ENCODE measurements at regions not wholly inside any gene's neighbourhood (a gene's known extent, or its start where the extent isn't known, plus 50 kb on each side); places are given as distances from the start of the nearest gene placed in this dataset.

- TF ChIP-seq, protein P1, sequence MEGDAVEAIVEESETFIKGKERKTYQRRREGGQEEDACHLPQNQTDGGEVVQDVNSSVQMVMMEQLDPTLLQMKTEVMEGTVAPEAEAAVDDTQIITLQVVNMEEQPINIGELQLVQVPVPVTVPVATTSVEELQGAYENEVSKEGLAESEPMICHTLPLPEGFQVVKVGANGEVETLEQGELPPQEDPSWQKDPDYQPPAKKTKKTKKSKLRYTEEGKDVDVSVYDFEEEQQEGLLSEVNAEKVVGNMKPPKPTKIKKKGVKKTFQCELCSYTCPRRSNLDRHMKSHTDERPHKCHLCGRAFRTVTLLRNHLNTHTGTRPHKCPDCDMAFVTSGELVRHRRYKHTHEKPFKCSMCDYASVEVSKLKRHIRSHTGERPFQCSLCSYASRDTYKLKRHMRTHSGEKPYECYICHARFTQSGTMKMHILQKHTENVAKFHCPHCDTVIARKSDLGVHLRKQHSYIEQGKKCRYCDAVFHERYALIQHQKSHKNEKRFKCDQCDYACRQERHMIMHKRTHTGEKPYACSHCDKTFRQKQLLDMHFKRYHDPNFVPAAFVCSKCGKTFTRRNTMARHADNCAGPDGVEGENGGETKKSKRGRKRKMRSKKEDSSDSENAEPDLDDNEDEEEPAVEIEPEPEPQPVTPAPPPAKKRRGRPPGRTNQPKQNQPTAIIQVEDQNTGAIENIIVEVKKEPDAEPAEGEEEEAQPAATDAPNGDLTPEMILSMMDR (IDR thresholded peaks at IDR 0.05; ENCODE audit: low read depth, low read length, poor library complexity, severe bottlenecking) = no peak
- TF ChIP-seq EZH2phosphoT487 (IDR thresholded peaks at IDR 0.05; ENCODE audit: borderline replicate concordance, low read length) = no peak
Observed at GRCh38 chr15:97679106-97679688, 281.3 kb upstream of the ARRDC4 start.
